ENCODE measurements at regions not wholly inside any gene's neighbourhood (a gene's known extent, or its start where the extent isn't known, plus 50 kb on each side); places are given as distances from the start of the nearest gene placed in this dataset.

DNA sequence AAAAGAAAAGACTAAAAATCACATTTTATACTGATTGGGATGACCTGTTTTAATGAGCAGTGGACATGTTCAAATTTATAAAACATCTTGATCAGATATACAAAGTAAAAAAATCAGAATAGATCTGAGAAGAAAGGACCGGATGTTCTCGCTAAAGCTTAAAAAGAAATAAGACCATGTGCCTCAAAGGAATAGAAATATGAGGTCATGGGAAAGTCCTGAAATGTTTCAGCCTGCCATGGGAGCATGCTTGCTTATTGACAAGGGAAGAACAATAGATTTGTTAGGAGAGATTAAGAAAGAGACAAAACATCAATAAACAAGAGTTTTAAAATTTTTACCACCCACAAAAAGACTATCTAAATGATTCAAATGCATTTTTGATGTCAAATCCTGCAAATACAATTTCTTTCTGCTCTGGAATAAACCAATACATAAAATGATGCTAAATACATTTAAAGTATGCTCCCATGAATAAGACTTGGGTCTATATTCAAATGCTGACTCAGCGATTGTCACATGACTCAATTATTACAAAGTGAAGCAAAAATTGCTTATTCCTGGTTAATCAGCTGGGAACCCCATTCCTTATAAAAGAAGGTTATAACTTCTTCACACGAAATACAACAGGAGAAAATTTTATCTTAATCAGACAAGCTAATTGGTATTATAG is 633.9 kb upstream of the PKDCC start:
- TF ChIP-seq POLR2A (IDR thresholded peaks at IDR 0.05; ENCODE audit: low read depth, low read length): no peak
- no peak for TF ChIP-seq POLR2AphosphoS5 (IDR thresholded peaks at IDR 0.05; ENCODE audit: low read depth, low read length)
- no peak for TF ChIP-seq TAF1 (IDR thresholded peaks at IDR 0.05; ENCODE audit: low read depth, low read length)
- no peak for TF ChIP-seq SPI1 (IDR thresholded peaks at IDR 0.05; ENCODE audit: low read depth, low read length)
- no peak for TF ChIP-seq POU2F2 (IDR thresholded peaks at IDR 0.05; ENCODE audit: low read depth, low read length)
